Liver (tissue), 8 donors: ENCODE measurements at regions not wholly inside any gene's neighbourhood (a gene's known extent, or its start where the extent isn't known, plus 50 kb on each side); places are given as distances from the start of the nearest gene placed in this dataset.

Source experiments
- DNase-seq: peaks from one replicate; pipeline ENCODE4 v3.0.0-alpha.2; 2017; ENCODE audit warnings: low spot score
- H3K27ac ChIP-seq, 2 donors: one replicate each; pipeline ENCODE4 v1.7.0; 2013; ENCODE audit warnings: inconsistent platforms in 2 of 2, low read length in 2 of 2, control low read depth in 1 of 2, low read depth in 1 of 2, mild to moderate bottlenecking in 1 of 2
- H3K27me3 ChIP-seq, 4 donors: one replicate each; pipeline versions ENCODE4 v1.6.1 to v1.7.0; 2013; ENCODE audit warnings: low read length in 3 of 4, inconsistent platforms in 1 of 4, mild to moderate bottlenecking in 1 of 4, moderate library complexity in 1 of 4; ENCODE audit not compliant: control insufficient read depth in 4 of 4, insufficient read depth in 4 of 4
- H3K36me3 ChIP-seq, 4 donors: one replicate each; pipeline versions ENCODE4 v1.6.1 to v1.7.0; 2013; ENCODE audit warnings: low read length in 3 of 4, mild to moderate bottlenecking in 3 of 4, low read depth in 1 of 4, moderate library complexity in 1 of 4; ENCODE audit not compliant: control insufficient read depth in 4 of 4, insufficient read depth in 3 of 4
- H3K4me1 ChIP-seq, 4 donors: one replicate each; pipeline versions ENCODE4 v1.6.1 to v1.7.0; 2013; ENCODE audit warnings: low read length in 3 of 4, mild to moderate bottlenecking in 3 of 4, moderate library complexity in 1 of 4; ENCODE audit not compliant: control insufficient read depth in 4 of 4, insufficient read depth in 4 of 4
- H3K4me3 ChIP-seq, 3 donors: one replicate each; pipeline versions ENCODE4 v1.6.1 to v1.7.0; 2013; ENCODE audit warnings: low read length in 3 of 3, control low read depth in 1 of 3, low read depth in 1 of 3, mild to moderate bottlenecking in 1 of 3
- H3K9ac ChIP-seq, 2 donors: one replicate each; pipeline ENCODE4 v1.7.0; 2013; ENCODE audit warnings: low read length in 2 of 2, mild to moderate bottlenecking in 2 of 2, moderate library complexity in 2 of 2, control low read depth in 1 of 2, low read depth in 1 of 2
- H3K9me3 ChIP-seq, 4 donors: one replicate each; pipeline versions ENCODE4 v1.6.1 to v1.7.0; 2013; ENCODE audit warnings: low read length in 3 of 4; ENCODE audit not compliant: control insufficient read depth in 4 of 4
- EGR1 ChIP-seq, 2 donors: IDR thresholded peaks; 2 replicates each; pipeline ENCODE4 v1.6.1; 2016 to 2018; ENCODE audit warnings: antibody characterized with exemption in 2 of 2, low read depth in 2 of 2
- FOXA1 ChIP-seq: IDR thresholded peaks from 2 replicates; pipeline ENCODE4 v1.6.1; 2016; ENCODE audit warnings: antibody characterized with exemption
- FOXA2 ChIP-seq: IDR thresholded peaks from 2 replicates; pipeline ENCODE4 v1.6.1; 2016; ENCODE audit warnings: antibody characterized with exemption
- GABPA ChIP-seq, 2 donors: IDR thresholded peaks in 1 of 2; conservative IDR thresholded peaks in 1 of 2; 2 replicates each; pipeline ENCODE4 v1.6.1; 2016; ENCODE audit warnings: antibody characterized with exemption in 2 of 2, mild to moderate bottlenecking in 1 of 2, moderate library complexity in 1 of 2
- HNF4A ChIP-seq, 2 donors: conservative IDR thresholded peaks; 2 replicates each; pipeline ENCODE4 v1.6.1; 2016; ENCODE audit warnings: antibody characterized with exemption in 2 of 2, mild to moderate bottlenecking in 2 of 2
- HNF4G ChIP-seq: IDR thresholded peaks from 2 replicates; pipeline ENCODE4 v1.6.1; 2016; ENCODE audit warnings: antibody characterized with exemption
- JUND ChIP-seq, 2 donors: IDR thresholded peaks; 2 replicates each; pipeline ENCODE4 v1.6.1; 2016; ENCODE audit warnings: antibody characterized with exemption in 2 of 2
- NR2F2 ChIP-seq: IDR thresholded peaks from 2 replicates; pipeline ENCODE4 v1.6.1; 2016; ENCODE audit warnings: antibody characterized with exemption
- RAD21 ChIP-seq, 2 donors: IDR thresholded peaks; 2 replicates each; pipeline ENCODE4 v1.6.1; 2016; ENCODE audit warnings: antibody characterized with exemption in 2 of 2, mild to moderate bottlenecking in 2 of 2
- RXRA ChIP-seq, 2 donors: IDR thresholded peaks; 2 replicates each; pipeline ENCODE4 v1.6.1; 2017 to 2018; ENCODE audit warnings: antibody characterized with exemption in 2 of 2, mild to moderate bottlenecking in 1 of 2
- SP1 ChIP-seq: IDR thresholded peaks from 2 replicates; pipeline ENCODE4 v1.6.1; 2018; ENCODE audit warnings: antibody characterized with exemption, mild to moderate bottlenecking
- TAF1 ChIP-seq: conservative IDR thresholded peaks from 2 replicates; pipeline ENCODE4 v1.6.1; 2016; ENCODE audit warnings: antibody characterized with exemption, mild to moderate bottlenecking
- YY1 ChIP-seq: IDR thresholded peaks from 2 replicates; pipeline ENCODE4 v1.6.1; 2016; ENCODE audit warnings: antibody characterized with exemption, mild to moderate bottlenecking
- WGBS: extraction: QIAGEN DNeasy Blood & Tissue Kit; methylation state at CpG from one replicate; pipeline ENCODE4 v1.1.7; 2013; 5-methylcytosine and 5-hydroxymethylcytosine counted together
- TF ChIP-seq, protein P1 (sequence below): IDR thresholded peaks from 2 replicates; pipeline ENCODE4 v1.6.1; 2016; ENCODE audit warnings: antibody characterized with exemption
- TF ChIP-seq, protein P2 (sequence below): fragments of 150-350 bp; IDR thresholded peaks from 2 replicates; pipeline ENCODE4 v1.5.1; 2017; ENCODE audit warnings: improper control_type of control experiment, low read depth, low read length; ENCODE audit not compliant: missing input control
- TF ChIP-seq, protein P3 (sequence below): IDR thresholded peaks from 2 replicates; pipeline ENCODE4 v1.6.1; 2016; ENCODE audit warnings: antibody characterized with exemption
- TF ChIP-seq, protein P4 (sequence below): IDR thresholded peaks from 2 replicates; pipeline ENCODE4 v1.6.1; 2016; ENCODE audit warnings: antibody characterized with exemption
- TF ChIP-seq, protein P5 (sequence below): IDR thresholded peaks from 2 replicates; pipeline ENCODE4 v1.6.1; 2016; ENCODE audit warnings: antibody characterized with exemption, mild to moderate bottlenecking
- donor health status: healthy.
- donor health status: healthy.
- donor health status: healthy.
- donor health status: healthy.
- donor health status: healthy.

DNA sequence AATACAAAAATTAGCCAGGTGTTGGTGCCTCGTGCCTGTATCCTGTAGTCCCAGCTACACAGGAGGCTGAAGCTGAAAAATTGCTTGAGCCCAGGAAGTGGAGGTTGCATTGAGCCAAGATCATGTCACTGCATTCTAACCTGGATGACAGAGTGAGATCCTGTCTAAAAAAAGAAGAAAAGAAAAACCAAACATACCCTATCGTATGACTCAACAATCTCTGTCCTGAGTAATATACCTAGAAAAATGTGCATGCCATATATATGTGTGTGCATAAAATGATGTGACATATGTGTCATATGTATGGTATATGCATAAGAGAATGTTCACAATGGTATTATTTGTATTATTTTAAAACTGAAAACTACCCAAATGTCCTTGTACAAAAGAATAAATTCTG lies 261.5 kb upstream of the CLEC14A start:
- no peak overlapping the region for H3K27ac ChIP-seq
- WGBS = 92% methylated on average over 2 of the region's 2 CpGs
- no peak for DNase-seq
- no peak overlapping the region for H3K9ac ChIP-seq
- no peak overlapping the region for H3K4me3 ChIP-seq
- TF ChIP-seq EGR1 (IDR thresholded peaks at IDR 0.05; ENCODE audit: low read depth in 2 of 2) (no peak), RAD21 (IDR thresholded peaks at IDR 0.05) (no peak), TAF1 (no peak)
- TF ChIP-seq, protein P1, sequence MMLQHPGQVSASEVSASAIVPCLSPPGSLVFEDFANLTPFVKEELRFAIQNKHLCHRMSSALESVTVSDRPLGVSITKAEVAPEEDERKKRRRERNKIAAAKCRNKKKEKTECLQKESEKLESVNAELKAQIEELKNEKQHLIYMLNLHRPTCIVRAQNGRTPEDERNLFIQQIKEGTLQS = no peak
- TF ChIP-seq, protein P2, sequence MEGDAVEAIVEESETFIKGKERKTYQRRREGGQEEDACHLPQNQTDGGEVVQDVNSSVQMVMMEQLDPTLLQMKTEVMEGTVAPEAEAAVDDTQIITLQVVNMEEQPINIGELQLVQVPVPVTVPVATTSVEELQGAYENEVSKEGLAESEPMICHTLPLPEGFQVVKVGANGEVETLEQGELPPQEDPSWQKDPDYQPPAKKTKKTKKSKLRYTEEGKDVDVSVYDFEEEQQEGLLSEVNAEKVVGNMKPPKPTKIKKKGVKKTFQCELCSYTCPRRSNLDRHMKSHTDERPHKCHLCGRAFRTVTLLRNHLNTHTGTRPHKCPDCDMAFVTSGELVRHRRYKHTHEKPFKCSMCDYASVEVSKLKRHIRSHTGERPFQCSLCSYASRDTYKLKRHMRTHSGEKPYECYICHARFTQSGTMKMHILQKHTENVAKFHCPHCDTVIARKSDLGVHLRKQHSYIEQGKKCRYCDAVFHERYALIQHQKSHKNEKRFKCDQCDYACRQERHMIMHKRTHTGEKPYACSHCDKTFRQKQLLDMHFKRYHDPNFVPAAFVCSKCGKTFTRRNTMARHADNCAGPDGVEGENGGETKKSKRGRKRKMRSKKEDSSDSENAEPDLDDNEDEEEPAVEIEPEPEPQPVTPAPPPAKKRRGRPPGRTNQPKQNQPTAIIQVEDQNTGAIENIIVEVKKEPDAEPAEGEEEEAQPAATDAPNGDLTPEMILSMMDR = no peak
- no peaks in the 10 kb centered on the region for H3K27me3 ChIP-seq
- H3K36me3 ChIP-seq = no peaks in the 10 kb centered on the region
- peaks cover 2 to 5% (median 3%) of the 10 kb centered on the region in 4 donors for H3K4me1 ChIP-seq
- no peaks in the 10 kb centered on the region for H3K9me3 ChIP-seq

DNA sequence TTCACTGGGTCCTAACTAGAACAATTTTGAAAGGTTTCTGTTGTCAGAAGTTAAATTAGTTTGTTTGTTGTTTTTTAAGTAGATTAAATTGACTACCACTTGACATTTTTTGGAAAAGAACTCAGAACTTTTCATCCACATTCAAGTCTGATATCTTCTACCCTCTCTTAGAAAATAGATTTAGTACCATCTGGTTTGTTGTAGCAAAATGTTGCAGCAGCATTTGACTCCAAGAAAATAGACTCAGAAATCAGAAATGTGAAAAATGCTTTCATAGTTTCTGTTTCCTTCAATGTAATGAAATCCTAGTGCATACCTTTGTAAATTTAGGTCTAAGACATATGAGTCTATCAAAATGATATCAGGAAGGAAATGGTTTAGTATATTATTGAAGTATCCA lies 256.3 kb upstream of the CLEC14A start:
- TF ChIP-seq TAF1 (no peak), HNF4G (no peak), RAD21 (IDR thresholded peaks at IDR 0.05) (no peak), EGR1 (IDR thresholded peaks at IDR 0.05; ENCODE audit: low read depth in 2 of 2) (no peak), RXRA (IDR thresholded peaks at IDR 0.05) (no peak), JUND (IDR thresholded peaks at IDR 0.05) (no peak), NR2F2 (no peak), FOXA2 (no peak), YY1 (no peak), FOXA1 (no peak), GABPA (IDR thresholded peaks at IDR 0.05 in 1 of 2, conservative IDR thresholded peaks at IDR 0.05 in 1 of 2) (no peak), HNF4A (conservative IDR thresholded peaks at IDR 0.05) (no peak), SP1 (no peak)
- TF ChIP-seq, protein P3, sequence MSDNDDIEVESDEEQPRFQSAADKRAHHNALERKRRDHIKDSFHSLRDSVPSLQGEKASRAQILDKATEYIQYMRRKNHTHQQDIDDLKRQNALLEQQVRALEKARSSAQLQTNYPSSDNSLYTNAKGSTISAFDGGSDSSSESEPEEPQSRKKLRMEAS = no peak
- TF ChIP-seq, protein P4, sequence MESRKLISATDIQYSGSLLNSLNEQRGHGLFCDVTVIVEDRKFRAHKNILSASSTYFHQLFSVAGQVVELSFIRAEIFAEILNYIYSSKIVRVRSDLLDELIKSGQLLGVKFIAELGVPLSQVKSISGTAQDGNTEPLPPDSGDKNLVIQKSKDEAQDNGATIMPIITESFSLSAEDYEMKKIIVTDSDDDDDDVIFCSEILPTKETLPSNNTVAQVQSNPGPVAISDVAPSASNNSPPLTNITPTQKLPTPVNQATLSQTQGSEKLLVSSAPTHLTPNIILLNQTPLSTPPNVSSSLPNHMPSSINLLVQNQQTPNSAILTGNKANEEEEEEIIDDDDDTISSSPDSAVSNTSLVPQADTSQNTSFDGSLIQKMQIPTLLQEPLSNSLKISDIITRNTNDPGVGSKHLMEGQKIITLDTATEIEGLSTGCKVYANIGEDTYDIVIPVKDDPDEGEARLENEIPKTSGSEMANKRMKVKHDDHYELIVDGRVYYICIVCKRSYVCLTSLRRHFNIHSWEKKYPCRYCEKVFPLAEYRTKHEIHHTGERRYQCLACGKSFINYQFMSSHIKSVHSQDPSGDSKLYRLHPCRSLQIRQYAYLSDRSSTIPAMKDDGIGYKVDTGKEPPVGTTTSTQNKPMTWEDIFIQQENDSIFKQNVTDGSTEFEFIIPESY = no peak
- TF ChIP-seq, protein P5, sequence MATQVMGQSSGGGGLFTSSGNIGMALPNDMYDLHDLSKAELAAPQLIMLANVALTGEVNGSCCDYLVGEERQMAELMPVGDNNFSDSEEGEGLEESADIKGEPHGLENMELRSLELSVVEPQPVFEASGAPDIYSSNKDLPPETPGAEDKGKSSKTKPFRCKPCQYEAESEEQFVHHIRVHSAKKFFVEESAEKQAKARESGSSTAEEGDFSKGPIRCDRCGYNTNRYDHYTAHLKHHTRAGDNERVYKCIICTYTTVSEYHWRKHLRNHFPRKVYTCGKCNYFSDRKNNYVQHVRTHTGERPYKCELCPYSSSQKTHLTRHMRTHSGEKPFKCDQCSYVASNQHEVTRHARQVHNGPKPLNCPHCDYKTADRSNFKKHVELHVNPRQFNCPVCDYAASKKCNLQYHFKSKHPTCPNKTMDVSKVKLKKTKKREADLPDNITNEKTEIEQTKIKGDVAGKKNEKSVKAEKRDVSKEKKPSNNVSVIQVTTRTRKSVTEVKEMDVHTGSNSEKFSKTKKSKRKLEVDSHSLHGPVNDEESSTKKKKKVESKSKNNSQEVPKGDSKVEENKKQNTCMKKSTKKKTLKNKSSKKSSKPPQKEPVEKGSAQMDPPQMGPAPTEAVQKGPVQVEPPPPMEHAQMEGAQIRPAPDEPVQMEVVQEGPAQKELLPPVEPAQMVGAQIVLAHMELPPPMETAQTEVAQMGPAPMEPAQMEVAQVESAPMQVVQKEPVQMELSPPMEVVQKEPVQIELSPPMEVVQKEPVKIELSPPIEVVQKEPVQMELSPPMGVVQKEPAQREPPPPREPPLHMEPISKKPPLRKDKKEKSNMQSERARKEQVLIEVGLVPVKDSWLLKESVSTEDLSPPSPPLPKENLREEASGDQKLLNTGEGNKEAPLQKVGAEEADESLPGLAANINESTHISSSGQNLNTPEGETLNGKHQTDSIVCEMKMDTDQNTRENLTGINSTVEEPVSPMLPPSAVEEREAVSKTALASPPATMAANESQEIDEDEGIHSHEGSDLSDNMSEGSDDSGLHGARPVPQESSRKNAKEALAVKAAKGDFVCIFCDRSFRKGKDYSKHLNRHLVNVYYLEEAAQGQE = no peak
- TF ChIP-seq, protein P2 = no peak
- TF ChIP-seq, protein P1 = no peak
- H3K4me3 ChIP-seq = no peak overlapping the region
- no peak for DNase-seq
- no peaks in the 10 kb centered on the region for H3K9me3 ChIP-seq
- H3K4me1 ChIP-seq = no peaks in the 10 kb centered on the region
- no peak overlapping the region for H3K27ac ChIP-seq
- H3K36me3 ChIP-seq = no peaks in the 10 kb centered on the region
- H3K9ac ChIP-seq = no peak overlapping the region
- no peaks in the 10 kb centered on the region for H3K27me3 ChIP-seq
